ENCODE measurements at regions not wholly inside any gene's neighbourhood (a gene's known extent, or its start where the extent isn't known, plus 50 kb on each side); places are given as distances from the start of the nearest gene placed in this dataset.

- Histone ChIP-seq H3K36me3 (ENCODE audit: insufficient read depth, low read length, poor library complexity, severe bottlenecking) (no peaks in the 10 kb centered on the region), H3K4me3 (ENCODE audit: low read depth, low read length, poor library complexity, severe bottlenecking) (no peak overlapping the region), H3K27ac (ENCODE audit: low read depth, low read length, poor library complexity, severe bottlenecking) (no peak overlapping the region), H3K27me3 (replicated peaks; ENCODE audit: insufficient read depth, low read depth, low read length, poor library complexity) (peaks cover 10% of the 10 kb centered on the region), H3K9me3 (ENCODE audit: low read depth, low read length, poor library complexity, severe bottlenecking) (no peaks in the 10 kb centered on the region), H3K4me1 (ENCODE audit: insufficient read depth, low read length, poor library complexity, severe bottlenecking) (peaks cover 16% of the 10 kb centered on the region)
- intact Hi-C loops (cut with micrococcal nuclease; ENCODE audit: unreplicated experiment) = no loop called here
- DNase-seq (ENCODE audit: low spot score) = no peak
- ChIA-PET CTCF (no interaction called here), POLR2A (ENCODE audit: low non-redundant PET) (no interaction called here)
- BruUV-seq (replicated peaks) = no TSS peak
- TF ChIP-seq EZH2 (IDR thresholded peaks at IDR 0.05; ENCODE audit: borderline replicate concordance, low read depth, low read length, poor library complexity, severe bottlenecking) (no peak), CTCF (conservative IDR thresholded peaks at IDR 0.05; ENCODE audit: low read depth, low read length) (no peak)
Observed at GRCh38 chr20:48385114-48385513, 442.7 kb downstream of the PREX1 start.

- Histone ChIP-seq H3K27ac (ENCODE audit: low read depth, low read length, poor library complexity, severe bottlenecking) (no peak overlapping the region), H3K36me3 (ENCODE audit: insufficient read depth, low read length, poor library complexity, severe bottlenecking) (no peaks in the 10 kb centered on the region), H3K4me1 (ENCODE audit: insufficient read depth, low read length, poor library complexity, severe bottlenecking) (peaks cover 20% of the 10 kb centered on the region), H3K27me3 (replicated peaks; ENCODE audit: insufficient read depth, low read depth, low read length, poor library complexity) (peaks cover 3% of the 10 kb centered on the region), H3K4me3 (ENCODE audit: low read depth, low read length, poor library complexity, severe bottlenecking) (no peak overlapping the region), H3K9me3 (ENCODE audit: low read depth, low read length, poor library complexity, severe bottlenecking) (no peaks in the 10 kb centered on the region)
- POLR2A ChIA-PET (ENCODE audit: low non-redundant PET) = no interaction called here
- TF ChIP-seq EZH2 (IDR thresholded peaks at IDR 0.05; ENCODE audit: borderline replicate concordance, low read depth, low read length, poor library complexity, severe bottlenecking) = no peak
- no peak for TF ChIP-seq CTCF (conservative IDR thresholded peaks at IDR 0.05; ENCODE audit: low read depth, low read length)
- intact Hi-C loops (cut with micrococcal nuclease; ENCODE audit: unreplicated experiment) = no loop called here
- BruUV-seq (replicated peaks) = no TSS peak
- DNase-seq (ENCODE audit: low spot score) = no peak
- CTCF ChIA-PET = no interaction called here
Observed at GRCh38 chr20:48384147-48384818, 443.5 kb downstream of the PREX1 start.

GRCh38 chr20:48383252-48383651 is 444.5 kb downstream of the PREX1 start:
- no peak overlapping the region for H3K4me3 ChIP-seq (ENCODE audit: low read depth, low read length, poor library complexity, severe bottlenecking)
- H3K4me1 ChIP-seq (ENCODE audit: insufficient read depth, low read length, poor library complexity, severe bottlenecking) = peaks cover 20% of the 10 kb centered on the region
- no peak for TF ChIP-seq CTCF (conservative IDR thresholded peaks at IDR 0.05; ENCODE audit: low read depth, low read length)
- TF ChIP-seq EZH2 (IDR thresholded peaks at IDR 0.05; ENCODE audit: borderline replicate concordance, low read depth, low read length, poor library complexity, severe bottlenecking) = no peak
- H3K27ac ChIP-seq (ENCODE audit: low read depth, low read length, poor library complexity, severe bottlenecking) = no peak overlapping the region
- intact Hi-C loops (cut with micrococcal nuclease; ENCODE audit: unreplicated experiment) = no loop called here
- H3K9me3 ChIP-seq (ENCODE audit: low read depth, low read length, poor library complexity, severe bottlenecking) = no peaks in the 10 kb centered on the region
- POLR2A ChIA-PET (ENCODE audit: low non-redundant PET) = no interaction called here
- no peak for DNase-seq (ENCODE audit: low spot score)
- BruUV-seq (replicated peaks) = no TSS peak
- CTCF ChIA-PET = no interaction called here
- no peaks in the 10 kb centered on the region for H3K36me3 ChIP-seq (ENCODE audit: insufficient read depth, low read length, poor library complexity, severe bottlenecking)
- H3K27me3 ChIP-seq (replicated peaks; ENCODE audit: insufficient read depth, low read depth, low read length, poor library complexity) = no peaks in the 10 kb centered on the region

Data from A673 (cell line).